ENCODE measurements at regions not wholly inside any gene's neighbourhood (a gene's known extent, or its start where the extent isn't known, plus 50 kb on each side); places are given as distances from the start of the nearest gene placed in this dataset.

DNA sequence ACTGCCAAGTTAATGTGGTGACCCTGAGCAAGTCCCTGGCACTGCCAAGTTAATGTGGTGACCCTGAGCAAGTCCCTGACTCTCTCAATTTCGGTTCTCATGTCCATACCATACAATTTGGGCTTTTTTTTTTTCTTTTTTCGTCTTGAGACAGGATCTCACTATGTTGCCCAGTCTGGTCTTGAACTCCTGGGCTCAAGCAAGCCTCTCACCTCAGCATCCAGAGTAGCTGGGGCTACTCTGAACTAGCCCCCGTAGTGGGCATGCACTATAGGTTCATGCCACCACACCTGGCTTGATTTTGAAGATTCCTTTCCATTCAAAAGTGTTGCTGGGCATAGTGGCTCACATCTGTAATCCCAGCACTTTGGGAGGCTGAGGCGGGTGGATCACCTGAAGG, 100.0 kb upstream of the FOXP4 start:
- DNase-seq: no peak
- intact Hi-C loops (cut with DNase I): no loop called here

DNA sequence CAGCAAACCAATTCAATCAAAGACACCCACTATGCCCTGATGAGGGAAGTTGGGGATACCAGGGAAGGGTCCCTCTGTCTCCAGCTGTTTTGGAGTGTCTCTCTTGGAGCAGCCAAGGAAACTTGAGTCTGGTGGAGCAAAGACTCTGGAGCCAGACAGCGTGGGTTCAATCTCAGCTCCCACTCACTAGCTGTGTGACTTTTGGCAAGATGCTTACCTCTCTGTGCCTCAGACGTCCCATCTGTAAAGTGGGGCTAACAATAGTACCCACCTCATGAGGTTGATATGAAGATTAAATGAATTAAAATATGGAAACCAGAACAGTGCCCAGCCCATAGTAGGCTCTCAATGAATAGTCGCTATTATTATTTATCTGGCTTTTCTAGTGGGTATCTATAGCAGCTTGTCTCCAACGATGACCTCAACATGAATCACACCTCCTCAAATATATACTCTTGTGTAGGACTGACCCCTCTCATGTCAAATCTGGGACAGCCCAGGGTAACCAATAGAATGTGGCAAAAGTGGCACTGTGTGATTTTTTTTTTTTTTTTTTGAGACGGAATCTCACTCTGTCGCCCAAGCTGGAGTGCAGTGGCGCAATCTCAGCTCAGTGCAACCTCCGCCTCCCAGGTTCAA, 99.2 kb upstream of the FOXP4 start:
- intact Hi-C loops (cut with DNase I): no loop called here

DNA sequence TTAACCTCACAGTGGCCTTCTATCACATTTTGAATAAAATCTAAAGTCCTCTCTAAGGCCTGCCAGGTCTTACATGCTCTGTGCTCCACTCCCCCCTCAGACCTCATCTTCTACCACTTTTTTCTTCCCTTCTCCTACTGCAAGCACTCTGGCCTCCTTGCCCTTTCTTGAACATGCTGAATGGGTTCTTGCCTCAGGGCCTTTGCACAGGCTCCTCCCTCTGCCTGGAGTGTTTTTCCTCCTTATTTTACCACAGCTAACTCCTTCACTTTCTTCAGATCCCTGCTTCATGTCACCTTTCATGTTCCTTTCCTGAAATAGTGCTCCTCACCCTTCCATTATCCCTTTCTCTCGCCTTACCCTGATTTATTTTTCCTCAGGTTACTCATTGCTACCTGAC, 97.9 kb upstream of the FOXP4 start:
- intact Hi-C loops (cut with DNase I): no loop called here
- DNase-seq: no peak

More for the DNA sequence above, 99.2 kb upstream of the FOXP4 start:
- DNase-seq: no peak

- no peak for DNase-seq
- intact Hi-C loops (cut with DNase I): no loop called here
Measured at GRCh38 chr6:41449399-41450245, 96.6 kb upstream of the FOXP4 start.

DNA sequence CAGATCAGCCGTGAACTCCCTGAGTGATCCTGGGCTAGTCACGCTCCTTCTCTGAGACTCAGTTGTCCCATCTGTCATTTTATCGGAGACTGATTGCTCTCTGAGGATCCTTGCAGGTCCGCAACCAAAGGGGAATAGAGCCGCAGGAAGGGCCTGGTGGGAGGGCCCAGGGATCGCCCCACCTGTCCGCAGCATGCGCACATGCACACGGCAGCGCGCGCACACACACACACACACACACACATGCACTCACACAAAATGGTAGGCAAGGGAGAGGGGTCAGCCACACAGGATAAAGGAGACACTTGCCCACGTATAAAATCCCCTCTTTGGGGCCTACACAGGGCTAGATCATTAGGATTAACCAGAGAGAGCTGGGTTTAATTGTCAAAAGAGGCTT, 95.6 kb upstream of the FOXP4 start:
- intact Hi-C loops (cut with DNase I): no loop called here
- no peak for DNase-seq

DNA sequence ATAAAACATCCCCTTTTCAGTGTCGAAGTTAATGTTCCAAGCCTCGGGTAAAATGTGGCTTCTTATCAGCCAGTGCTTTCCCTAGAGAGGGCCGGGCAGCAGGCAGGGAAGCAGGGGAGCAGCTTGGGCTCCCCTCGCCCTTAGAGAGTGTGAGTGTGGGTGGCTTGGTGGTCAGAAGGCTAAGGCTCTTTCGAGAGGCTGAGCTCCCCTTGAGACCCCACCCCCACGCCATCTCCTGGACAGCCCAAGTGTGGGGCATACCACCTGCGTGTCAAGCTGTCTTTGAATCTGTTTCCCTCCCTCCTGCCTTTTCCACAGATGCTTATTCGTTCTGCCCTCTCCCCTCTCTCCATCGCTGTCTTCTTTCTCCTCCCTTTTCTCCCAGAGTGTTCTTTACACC, 95.1 kb upstream of the FOXP4 start:
- no peak for DNase-seq
- intact Hi-C loops (cut with DNase I): no loop called here

DNA sequence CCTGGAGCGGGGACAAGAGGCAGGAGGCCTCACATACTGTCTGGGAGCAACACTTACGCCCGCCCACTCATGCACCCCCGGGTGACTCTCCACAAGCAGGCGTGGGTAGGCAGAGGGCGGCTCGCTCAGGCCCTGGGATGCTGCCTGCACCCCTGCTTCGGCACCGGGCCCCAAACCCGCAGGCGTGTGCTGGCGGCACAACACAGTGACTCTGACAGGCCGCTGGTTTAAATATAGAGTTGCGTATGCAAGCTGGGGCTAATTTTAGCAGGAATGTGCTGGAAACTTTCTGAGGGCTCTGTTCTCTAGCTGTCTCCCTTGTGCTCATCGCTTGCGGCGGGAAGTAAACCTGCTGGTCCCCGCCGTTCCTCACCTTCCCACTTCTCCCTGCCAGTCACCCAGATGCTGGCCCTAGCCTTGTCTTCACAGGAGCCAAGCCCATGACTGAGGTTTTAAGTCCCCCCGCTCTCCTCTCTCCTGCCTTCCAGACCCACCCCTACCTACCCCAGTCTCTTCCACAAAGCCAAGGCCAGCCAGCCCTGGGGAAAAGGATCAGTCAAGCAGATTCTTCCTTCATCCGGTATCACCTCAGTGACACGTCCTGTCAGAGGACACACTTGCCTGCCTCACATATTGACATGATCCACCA, 94.5 kb upstream of the FOXP4 start:
- intact Hi-C loops (cut with DNase I): no loop called here
- peak in 32 of 42 donors; percentile 11 to 69 (median 41) for DNase-seq

DNA sequence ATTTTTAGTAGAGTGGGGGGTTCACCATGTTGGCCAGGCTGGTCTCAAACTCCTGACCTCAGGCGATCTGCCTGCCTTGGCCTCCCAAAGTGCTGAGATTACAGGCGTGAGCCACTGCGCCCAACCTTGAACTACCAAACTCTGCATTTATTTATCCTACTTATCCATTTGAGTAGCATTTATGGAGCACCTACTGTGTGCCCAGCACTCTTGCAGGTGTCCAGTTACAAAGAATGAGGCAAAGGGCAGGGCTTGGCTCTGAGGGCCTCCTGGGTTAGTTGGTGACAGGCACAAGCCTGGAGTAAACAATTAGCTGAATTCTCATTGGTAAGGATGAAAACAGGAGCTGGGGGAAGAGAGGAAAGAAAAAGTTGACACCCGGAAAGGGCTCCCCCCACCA, 93.4 kb upstream of the FOXP4 start:
- DNase-seq: no peak
- intact Hi-C loops (cut with DNase I): no loop called here

GRCh38 chr6:41453244-41453643, 92.9 kb upstream of the FOXP4 start:
- peak in 6 of 42 donors; percentile 16 to 42 (median 27) for DNase-seq
- intact Hi-C loops (cut with DNase I): no loop called here

DNA sequence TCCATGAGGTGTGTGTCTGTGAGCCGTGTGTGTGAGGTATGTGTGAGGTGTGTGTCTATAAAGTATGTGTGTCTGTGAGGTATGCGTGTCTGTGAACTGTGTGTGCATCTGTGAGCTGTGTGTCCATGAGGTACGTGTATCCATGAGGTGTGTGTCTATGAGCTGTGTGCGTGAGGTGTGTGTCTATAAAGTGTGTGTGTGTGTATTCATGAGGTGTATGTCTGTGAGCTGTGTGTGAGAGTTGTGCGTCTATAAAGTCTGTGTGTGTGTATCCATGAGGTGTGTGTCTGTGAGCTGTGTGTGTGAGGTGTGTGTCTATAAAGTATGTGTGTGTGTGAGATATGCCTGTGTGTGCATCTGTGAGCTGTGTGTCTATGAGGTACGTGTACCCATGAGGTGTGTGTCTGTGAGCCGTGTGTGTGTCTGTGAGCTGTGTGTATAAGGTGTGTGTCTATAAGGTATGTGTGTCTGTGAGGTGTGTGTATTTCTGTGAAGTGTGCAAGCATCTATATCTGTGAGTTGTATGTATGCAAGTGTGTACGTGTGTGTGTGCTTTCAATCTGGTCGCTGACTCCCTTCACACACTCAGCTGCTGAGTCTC, 91.9 kb upstream of the FOXP4 start:
- DNase-seq: no peak
- intact Hi-C loops (cut with DNase I): no loop called here

- DNase-seq: no peak
- intact Hi-C loops (cut with DNase I): no loop called here
Measured at GRCh38 chr6:41455410-41455809, 90.8 kb upstream of the FOXP4 start.

DNA sequence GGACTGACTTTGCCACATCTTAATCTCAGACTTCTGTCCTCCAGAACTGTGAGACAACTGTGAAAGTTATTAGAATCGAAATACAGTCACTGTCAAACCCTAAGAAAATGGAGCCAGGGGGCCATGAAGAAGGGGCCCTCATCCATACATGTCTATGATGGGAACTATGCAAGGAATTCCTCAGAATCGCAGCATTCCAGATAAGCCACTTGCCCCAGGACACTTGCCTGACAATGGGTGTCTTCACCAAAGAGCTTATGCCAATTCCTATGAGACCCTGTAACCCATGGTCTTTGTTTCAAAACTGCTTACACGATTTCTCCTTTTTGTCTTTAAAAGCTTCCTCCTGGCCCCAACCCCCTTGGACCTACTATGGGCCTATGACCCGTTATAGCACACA, 90.4 kb upstream of the FOXP4 start:
- intact Hi-C loops (cut with DNase I): no loop called here
- no peak for DNase-seq

GRCh38 chr6:41457303-41457670, 88.9 kb upstream of the FOXP4 start:
- intact Hi-C loops (cut with DNase I): no loop called here
- no peak for DNase-seq

- intact Hi-C loops (cut with DNase I): no loop called here
- no peak for DNase-seq
Measured at GRCh38 chr6:41459738-41460137, 86.4 kb upstream of the FOXP4 start.

GRCh38 chr6:41460742-41461336, 85.3 kb upstream of the FOXP4 start:
- no peak for DNase-seq
- intact Hi-C loops (cut with DNase I): no loop called here

- intact Hi-C loops (cut with DNase I): no loop called here
- no peak for DNase-seq
Measured at GRCh38 chr6:41462033-41462432, 84.1 kb upstream of the FOXP4 start.

DNA sequence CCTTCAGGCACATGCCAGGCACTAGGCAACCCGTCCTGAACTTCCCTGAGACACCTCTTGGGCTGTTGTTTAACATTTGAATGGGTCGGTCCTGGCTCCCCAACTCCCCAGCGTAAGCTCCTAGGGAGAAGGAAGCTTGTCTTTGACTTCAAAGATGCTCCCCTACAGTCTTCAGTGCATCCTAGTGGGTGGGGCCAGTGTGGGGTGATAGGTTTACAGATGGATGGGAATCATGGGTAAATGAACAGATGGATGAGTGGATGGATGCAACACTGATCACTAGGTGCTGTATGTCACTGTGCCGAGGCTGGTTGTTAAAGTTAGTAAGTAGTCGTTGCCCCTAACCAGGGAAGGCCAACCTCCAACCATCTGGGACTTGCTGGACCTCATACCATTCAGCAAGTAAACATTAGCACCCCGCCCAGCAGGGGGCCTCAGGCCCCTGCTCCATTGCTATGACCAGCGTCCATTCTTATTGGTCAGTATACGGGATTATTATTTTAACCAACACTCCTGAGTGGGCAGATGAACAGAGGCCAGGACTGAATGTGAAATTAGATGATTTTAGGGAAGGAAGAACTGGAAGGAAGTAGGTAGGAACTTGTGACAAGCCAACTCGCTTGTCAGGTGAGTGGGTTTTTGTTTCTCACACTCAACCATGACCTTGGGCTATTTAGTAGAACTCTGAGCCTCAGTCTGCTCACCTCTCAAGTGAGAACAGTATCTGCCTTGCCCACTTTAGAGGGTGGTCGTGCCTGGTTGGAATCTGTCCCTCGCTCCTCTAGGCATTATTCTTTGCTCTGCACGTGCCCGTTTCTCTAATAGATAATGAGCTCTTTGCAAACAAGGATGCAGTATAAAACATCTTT, 82.9 kb upstream of the FOXP4 start:
- DNase-seq: peak in 41 of 42 donors; percentile 34 to 86 (median 65)
- intact Hi-C loops (cut with DNase I): no loop called here

DNA sequence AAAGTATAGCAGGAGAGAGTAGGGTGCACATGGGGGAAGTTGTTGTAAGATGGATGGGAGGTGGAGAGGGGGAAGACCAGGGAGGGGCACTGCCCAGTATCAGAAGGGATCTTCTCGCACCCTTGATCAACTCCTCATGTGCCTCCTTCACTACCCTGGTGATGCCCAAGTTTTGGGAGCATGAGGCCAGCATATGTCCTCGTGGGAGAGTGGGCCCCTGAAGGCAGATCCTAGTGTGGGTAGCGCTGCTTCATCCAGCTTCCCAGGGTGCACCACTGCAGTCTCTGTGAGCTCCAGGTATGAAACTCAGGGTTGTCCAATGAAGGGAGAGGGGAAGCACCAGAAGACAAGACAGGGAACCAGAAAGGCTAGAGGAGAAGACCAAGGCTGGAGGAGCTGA, 82.2 kb upstream of the FOXP4 start:
- intact Hi-C loops (cut with DNase I): no loop called here
- no peak for DNase-seq

DNA sequence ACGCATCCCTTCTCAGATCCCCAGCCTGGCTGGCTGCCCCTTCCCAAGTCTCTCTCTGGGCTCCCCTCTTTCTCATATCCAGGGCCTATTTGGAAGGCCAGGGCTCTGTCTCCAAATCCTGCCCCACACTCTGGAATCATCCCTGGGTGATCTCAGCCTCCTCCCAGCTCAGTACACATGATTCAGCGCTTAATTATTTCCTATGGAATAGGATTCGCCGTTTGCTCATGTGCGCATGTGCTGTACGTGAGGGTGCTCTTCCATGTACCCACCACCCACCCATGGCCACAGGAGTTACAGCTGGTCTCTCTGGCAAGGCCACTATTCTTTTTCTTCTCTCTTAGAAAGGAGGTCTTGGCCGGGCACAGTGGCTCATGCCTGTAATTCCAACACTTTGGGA, 81.7 kb upstream of the FOXP4 start:
- no peak for DNase-seq
- intact Hi-C loops (cut with DNase I): no loop called here
